SKM-1 treated with dmso at 0.1 percent for 144 hours (cell line): ENCODE measurements at regions not wholly inside any gene's neighbourhood (a gene's known extent, or its start where the extent isn't known, plus 50 kb on each side); places are given as distances from the start of the nearest gene placed in this dataset.

Source experiments
- DNase-seq: peaks from one replicate; lab custom pipeline; 2025; ENCODE audit not compliant: unreplicated experiment; lab: John Stamatoyannopoulos, UW

DNA sequence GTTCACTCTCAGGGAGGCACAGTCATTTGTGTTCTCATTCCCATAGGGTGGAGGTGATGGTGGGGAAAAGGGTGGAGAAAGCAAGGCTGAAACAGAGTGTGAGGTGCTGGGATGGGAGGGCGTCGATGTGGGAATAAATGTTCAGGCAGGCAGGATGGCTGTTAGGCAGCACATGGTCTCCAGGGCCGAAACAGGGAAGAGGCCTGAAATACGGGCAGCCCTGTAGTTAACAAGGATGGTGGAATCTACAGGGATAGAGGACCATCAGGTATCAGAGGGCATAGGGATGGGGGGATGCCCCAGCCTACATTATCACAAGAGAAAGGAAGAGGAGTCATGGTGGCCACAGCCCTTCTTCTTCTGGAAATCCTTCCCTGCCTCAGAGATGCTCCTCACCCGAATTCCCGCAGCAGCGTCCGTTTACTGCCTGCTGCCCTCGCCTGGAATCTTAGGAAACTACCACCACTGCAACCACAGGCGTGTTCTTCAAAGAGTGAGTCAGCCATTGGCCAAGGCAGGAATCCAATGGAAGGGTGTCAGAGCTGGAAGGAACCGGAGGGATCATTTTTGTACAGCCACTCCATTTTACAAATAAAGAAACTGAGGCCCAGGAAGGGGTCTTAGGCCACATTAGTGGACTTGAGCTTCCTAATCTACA lies 49.7 kb upstream of the POMGNT2 start:
- DNase-seq = no peak
